Endothelial cell of umbilical vein (primary cell): ENCODE measurements at regions not wholly inside any gene's neighbourhood (a gene's known extent, or its start where the extent isn't known, plus 50 kb on each side); places are given as distances from the start of the nearest gene placed in this dataset.

Experiments used
- BruUV-seq: library from RNA; stranded (reverse); fragments of 400-500 nt; replicated peaks from 2 replicates; lab custom pipeline; 2021; lab: Mats Ljungman, UMichigan
- CTCF ChIA-PET: fragments of 300-600, 350-600 bp; sonication (Branson Sonifier 250); formaldehyde crosslinking; loops from one replicate; lab custom pipeline; 2021; ENCODE audit warnings: antibody characterized with exemption, inconsistent platforms; lab: Charles Lee
- POLR2A ChIA-PET: fragments of 300-600, 350-600 bp; sonication (Branson Sonifier 250); formaldehyde crosslinking; loops from one replicate; lab custom pipeline; 2021; ENCODE audit warnings: antibody characterized with exemption, inconsistent platforms; lab: Charles Lee
- DNase-seq: peaks from one replicate; pipeline ENCODE4 v3.0.0-alpha.2; 2011; ENCODE audit warnings: low read depth, low spot score
- FAIRE-seq: peaks from 2 replicates; lab custom pipeline; 2011; peaks lifted over from hg19 to GRCh38; lab: Jason Lieb, UNC
- H2AFZ ChIP-seq: 2 replicates; pipeline ENCODE4 v1.6.0; 2012; ENCODE audit warnings: low read depth, low read length, control low read depth, inconsistent platforms
- H3K27ac ChIP-seq: 2 replicates; pipeline ENCODE4 v1.5.1; 2011; ENCODE audit warnings: low read depth, mild to moderate bottlenecking, control low read depth, low read length, moderate library complexity; ENCODE audit not compliant: insufficient read depth
- H3K27me3 ChIP-seq, 2 experiments: 2 replicates each; pipeline versions ENCODE4 v1.6.0 to v1.6.1; 2011; ENCODE audit warnings: low read length in 2 of 2, mixed read lengths in 1 of 2; ENCODE audit not compliant: control insufficient read depth in 2 of 2, insufficient read depth in 2 of 2
- H3K36me3 ChIP-seq, 2 experiments: 2 replicates in 1 of 2; 3 replicates in 1 of 2; pipeline ENCODE4 v1.5.1; 2011; ENCODE audit warnings: low read length in 2 of 2, mild to moderate bottlenecking in 1 of 2, moderate library complexity in 1 of 2; ENCODE audit not compliant: control insufficient read depth in 2 of 2, insufficient read depth in 2 of 2; ENCODE audit errors: extremely low read depth in 1 of 2
- H3K4me1 ChIP-seq: 3 replicates; pipeline ENCODE4 v1.5.1; 2011; ENCODE audit warnings: mild to moderate bottlenecking, low read length; ENCODE audit not compliant: control insufficient read depth, insufficient read depth; ENCODE audit errors: extremely low read depth
- H3K4me2 ChIP-seq: 2 replicates; pipeline ENCODE4 v1.6.1; 2011; ENCODE audit warnings: low read length, control low read depth, mixed read lengths; ENCODE audit not compliant: insufficient read depth
- H3K4me3 ChIP-seq, 3 experiments: fragments of 200-600 bp in 1 of 3; sonication (generic), shearing (Covaris generic) in 1 of 3; replicated peaks in 1 of 3; 2 replicates each; pipeline ENCODE4 v1.5.1; 2011 to 2016; ENCODE audit warnings: control low read depth in 3 of 3, low read length in 3 of 3, mild to moderate bottlenecking in 2 of 3, inconsistent platforms in 1 of 3, low read depth in 1 of 3, moderate library complexity in 1 of 3; ENCODE audit not compliant: insufficient read depth in 1 of 3
- H3K79me2 ChIP-seq: 2 replicates; pipeline ENCODE4 v1.6.0; 2012; ENCODE audit warnings: low read length, inconsistent platforms; ENCODE audit not compliant: control insufficient read depth, insufficient read depth
- H3K9ac ChIP-seq: replicated peaks from 2 replicates; pipeline ENCODE3; 2011; ENCODE audit warnings: low read length, control low read depth; ENCODE audit not compliant: insufficient read depth; ENCODE audit errors: extremely low read depth
- H3K9me1 ChIP-seq: replicated peaks from 3 replicates; pipeline ENCODE4 v1.6.0; 2011; ENCODE audit warnings: mild to moderate bottlenecking, low read length; ENCODE audit not compliant: control insufficient read depth, insufficient read depth; ENCODE audit errors: extremely low read depth
- H3K9me3 ChIP-seq: replicated peaks from 2 replicates; pipeline ENCODE4 v1.5.1; 2012; ENCODE audit warnings: low read length, inconsistent platforms; ENCODE audit not compliant: control insufficient read depth, insufficient read depth
- H4K20me1 ChIP-seq: replicated peaks from 2 replicates; pipeline ENCODE3; 2011; ENCODE audit warnings: mild to moderate bottlenecking, low read length; ENCODE audit not compliant: control insufficient read depth, insufficient read depth; ENCODE audit errors: extremely low read depth
- EZH2 ChIP-seq: IDR thresholded peaks from 2 replicates; pipeline ENCODE4 v1.6.1; 2012; ENCODE audit warnings: borderline replicate concordance, low read depth, mild to moderate bottlenecking, moderate library complexity, low read length, inconsistent platforms; ENCODE audit not compliant: severe bottlenecking
- FOS ChIP-seq: IDR thresholded peaks from 2 replicates; pipeline ENCODE4 v1.6.1; 2011; ENCODE audit warnings: mild to moderate bottlenecking, low read length, moderate library complexity, borderline replicate concordance; ENCODE audit not compliant: insufficient read depth
- GATA2 ChIP-seq: IDR thresholded peaks from 2 replicates; pipeline ENCODE4 v1.7.0; 2011; ENCODE audit warnings: low read depth, mild to moderate bottlenecking, moderate library complexity, mixed read lengths, low read length; ENCODE audit not compliant: insufficient read length, insufficient read depth
- JUN ChIP-seq: IDR thresholded peaks from 2 replicates; pipeline ENCODE4 v1.6.1; 2011; ENCODE audit warnings: borderline replicate concordance, low read depth; ENCODE audit not compliant: insufficient read length, insufficient read depth
- MYC ChIP-seq: IDR thresholded peaks from one replicate; pipeline ENCODE4 v1.6.1; 2011; ENCODE audit warnings: mild to moderate bottlenecking, low read depth, low read length
- POLR2A ChIP-seq: IDR thresholded peaks from 2 replicates; pipeline ENCODE4 v1.6.1; 2012; ENCODE audit warnings: low read depth, mild to moderate bottlenecking, control low read depth, low read length
- POLR2AphosphoS5 ChIP-seq: IDR thresholded peaks from 2 replicates; pipeline ENCODE4 v1.6.1; 2012; ENCODE audit warnings: low read depth, mild to moderate bottlenecking, control low read depth, low read length, moderate library complexity; ENCODE audit not compliant: insufficient read depth
- dilution Hi-C: fragments of 300-500 bp; cut with MboI; formaldehyde crosslinking; loops from one replicate; pipeline ENCODE4 v1.15.0; 2019; ENCODE audit warnings: low sequenced_read_pairs; ENCODE audit not compliant: extremely low pct_ligation_motif_present
- intact Hi-C: fragments of 100-400 bp; cut with micrococcal nuclease; formaldehyde crosslinking; loops from one replicate; pipeline ENCODE4 v1.10.0; 2022
- TF ChIP-seq, protein P1 (sequence below): IDR thresholded peaks from 2 replicates; pipeline ENCODE4 v1.6.1; 2011; ENCODE audit not compliant: insufficient read depth, insufficient read length
- TF ChIP-seq, protein P2 (sequence below), 2 donors: IDR thresholded peaks; 1 replicate in 1 of 2; 2 replicates in 1 of 2; pipeline ENCODE4 v1.5.1; 2011; ENCODE audit warnings: low read length in 2 of 2, mild to moderate bottlenecking in 2 of 2, moderate library complexity in 2 of 2, control low read depth in 1 of 2, inconsistent platforms in 1 of 2, low read depth in 1 of 2; ENCODE audit not compliant: insufficient read depth in 1 of 2; ENCODE audit errors: extremely low read depth in 1 of 2

DNA sequence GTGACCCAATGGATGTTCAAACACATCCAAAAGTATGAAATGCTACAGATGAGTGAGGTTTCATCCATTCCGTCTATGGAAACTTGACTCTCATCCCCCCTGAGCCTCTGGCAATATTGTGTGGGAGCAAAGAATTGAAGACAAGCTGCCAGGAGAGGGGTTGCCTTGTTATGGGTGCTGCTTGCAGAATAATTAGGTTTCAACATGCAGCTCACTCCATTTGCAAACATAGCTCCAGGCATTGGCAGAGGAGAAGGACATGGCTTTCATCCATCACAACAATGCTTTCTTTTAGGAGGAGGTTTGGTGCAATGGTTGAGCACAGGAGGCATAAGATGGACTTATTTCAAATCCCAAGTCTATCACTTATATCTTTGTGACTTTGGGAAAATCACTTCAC lies 220.7 kb upstream of the SRRM4 start:
- Histone ChIP-seq H3K36me3 (no peaks in the 10 kb centered on the region), H3K4me1 (no peaks in the 10 kb centered on the region), H3K79me2 (no peaks in the 10 kb centered on the region), H3K9me1 (no peaks in the 10 kb centered on the region), H3K9me3 (peaks cover 5% of the 10 kb centered on the region), H4K20me1 (no peaks in the 10 kb centered on the region), H3K27me3 (no peaks in the 10 kb centered on the region), H3K27ac (no peak overlapping the region), H3K9ac (no peak overlapping the region), H2AFZ (no peak overlapping the region), H3K4me3 (no peak overlapping the region), H3K4me2 (no peak overlapping the region)
- no TSS peak for BruUV-seq
- no peak for FAIRE-seq
- POLR2A ChIA-PET, result no interaction called here
- DNase-seq, result no peak
- CTCF ChIA-PET, result no interaction called here
- dilution Hi-C loops, result no loop called here
- TF ChIP-seq FOS, result no peak
- TF ChIP-seq EZH2, result no peak
- TF ChIP-seq, protein P1, sequence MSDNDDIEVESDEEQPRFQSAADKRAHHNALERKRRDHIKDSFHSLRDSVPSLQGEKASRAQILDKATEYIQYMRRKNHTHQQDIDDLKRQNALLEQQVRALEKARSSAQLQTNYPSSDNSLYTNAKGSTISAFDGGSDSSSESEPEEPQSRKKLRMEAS, result no peak
- TF ChIP-seq JUN, result no peak
- TF ChIP-seq, protein P2, sequence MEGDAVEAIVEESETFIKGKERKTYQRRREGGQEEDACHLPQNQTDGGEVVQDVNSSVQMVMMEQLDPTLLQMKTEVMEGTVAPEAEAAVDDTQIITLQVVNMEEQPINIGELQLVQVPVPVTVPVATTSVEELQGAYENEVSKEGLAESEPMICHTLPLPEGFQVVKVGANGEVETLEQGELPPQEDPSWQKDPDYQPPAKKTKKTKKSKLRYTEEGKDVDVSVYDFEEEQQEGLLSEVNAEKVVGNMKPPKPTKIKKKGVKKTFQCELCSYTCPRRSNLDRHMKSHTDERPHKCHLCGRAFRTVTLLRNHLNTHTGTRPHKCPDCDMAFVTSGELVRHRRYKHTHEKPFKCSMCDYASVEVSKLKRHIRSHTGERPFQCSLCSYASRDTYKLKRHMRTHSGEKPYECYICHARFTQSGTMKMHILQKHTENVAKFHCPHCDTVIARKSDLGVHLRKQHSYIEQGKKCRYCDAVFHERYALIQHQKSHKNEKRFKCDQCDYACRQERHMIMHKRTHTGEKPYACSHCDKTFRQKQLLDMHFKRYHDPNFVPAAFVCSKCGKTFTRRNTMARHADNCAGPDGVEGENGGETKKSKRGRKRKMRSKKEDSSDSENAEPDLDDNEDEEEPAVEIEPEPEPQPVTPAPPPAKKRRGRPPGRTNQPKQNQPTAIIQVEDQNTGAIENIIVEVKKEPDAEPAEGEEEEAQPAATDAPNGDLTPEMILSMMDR (IDR thresholded peaks at IDR 0.05; ENCODE audit: extremely low read depth in 1 of 2, insufficient read depth in 1 of 2, low read depth in 1 of 2, low read length in 2 of 2), result no peak
- TF ChIP-seq POLR2AphosphoS5, result no peak
- TF ChIP-seq MYC, result no peak
- TF ChIP-seq POLR2A, result no peak
- TF ChIP-seq GATA2, result no peak
- intact Hi-C loops, result no loop called here
